Ishikawa (cell line): ENCODE measurements at regions not wholly inside any gene's neighbourhood (a gene's known extent, or its start where the extent isn't known, plus 50 kb on each side); places are given as distances from the start of the nearest gene placed in this dataset.

Experiments
- CEBPB ChIP-seq: IDR thresholded peaks from 2 replicates; pipeline ENCODE4 v1.6.1; 2012
- CREB1 ChIP-seq: IDR thresholded peaks from 2 replicates; pipeline ENCODE4 v1.6.1; 2012; ENCODE audit warnings: low read depth
- EGR1 ChIP-seq: IDR thresholded peaks from 2 replicates; pipeline ENCODE4 v1.6.1; 2012
- EP300 ChIP-seq: IDR thresholded peaks from 2 replicates; pipeline ENCODE4 v1.6.1; 2012; ENCODE audit warnings: borderline replicate concordance
- FOXM1 ChIP-seq: IDR thresholded peaks from 2 replicates; pipeline ENCODE4 v1.6.1; 2012; ENCODE audit warnings: low read depth, borderline replicate concordance
- NFIC ChIP-seq: IDR thresholded peaks from 2 replicates; pipeline ENCODE4 v1.6.1; 2012
- RAD21 ChIP-seq: IDR thresholded peaks from 2 replicates; pipeline ENCODE4 v1.6.1; 2012; ENCODE audit warnings: low read depth
- TAF1 ChIP-seq: IDR thresholded peaks from 2 replicates; pipeline ENCODE4 v1.6.1; 2012; ENCODE audit warnings: low read depth, mild to moderate bottlenecking
- TCF12 ChIP-seq: IDR thresholded peaks from 2 replicates; pipeline ENCODE4 v1.6.1; 2012; ENCODE audit warnings: low read depth
- TEAD4 ChIP-seq: IDR thresholded peaks from 2 replicates; pipeline ENCODE4 v1.6.1; 2012
- YY1 ChIP-seq: IDR thresholded peaks from 2 replicates; pipeline ENCODE4 v1.6.1; 2012; ENCODE audit warnings: low read depth
- ZBTB7A ChIP-seq: IDR thresholded peaks from 2 replicates; pipeline ENCODE4 v1.6.1; 2012; ENCODE audit warnings: low read depth
- TF ChIP-seq, protein P1 (sequence below): IDR thresholded peaks from 2 replicates; pipeline ENCODE4 v1.6.1; 2012
- TF ChIP-seq, protein P2 (sequence below): IDR thresholded peaks from 2 replicates; pipeline ENCODE4 v1.6.1; 2012; ENCODE audit warnings: low read depth, mild to moderate bottlenecking
- TF ChIP-seq, protein P3 (sequence below): IDR thresholded peaks from 2 replicates; pipeline ENCODE4 v1.6.1; 2012

DNA sequence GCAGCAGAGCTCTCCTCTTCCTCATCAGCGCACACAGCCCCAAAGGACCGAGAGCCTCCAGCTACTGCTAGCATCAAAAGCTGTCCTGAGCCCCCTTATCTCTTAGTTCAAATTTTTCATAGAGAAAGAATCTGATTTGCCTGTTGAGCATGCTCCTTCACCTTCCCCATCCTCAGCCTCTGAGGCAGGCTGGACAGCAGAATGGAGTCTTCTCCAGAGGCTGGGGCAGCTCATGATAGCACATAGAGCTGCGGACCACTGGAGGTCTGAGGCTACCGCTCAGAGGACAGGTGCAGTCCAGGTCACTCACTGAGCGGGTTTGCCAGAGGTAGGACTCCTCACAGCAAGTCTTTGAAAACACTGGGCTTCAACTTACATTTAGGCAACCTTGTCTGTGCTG lies 72.8 kb upstream of the GRB10 start:
- TF ChIP-seq CREB1: no peak
- TF ChIP-seq YY1: no peak
- no peak for TF ChIP-seq NFIC
- TF ChIP-seq TCF12: no peak
- TF ChIP-seq ZBTB7A: no peak
- TF ChIP-seq TAF1: no peak
- no peak for TF ChIP-seq TEAD4
- no peak for TF ChIP-seq FOXM1
- TF ChIP-seq CEBPB: no peak

DNA sequence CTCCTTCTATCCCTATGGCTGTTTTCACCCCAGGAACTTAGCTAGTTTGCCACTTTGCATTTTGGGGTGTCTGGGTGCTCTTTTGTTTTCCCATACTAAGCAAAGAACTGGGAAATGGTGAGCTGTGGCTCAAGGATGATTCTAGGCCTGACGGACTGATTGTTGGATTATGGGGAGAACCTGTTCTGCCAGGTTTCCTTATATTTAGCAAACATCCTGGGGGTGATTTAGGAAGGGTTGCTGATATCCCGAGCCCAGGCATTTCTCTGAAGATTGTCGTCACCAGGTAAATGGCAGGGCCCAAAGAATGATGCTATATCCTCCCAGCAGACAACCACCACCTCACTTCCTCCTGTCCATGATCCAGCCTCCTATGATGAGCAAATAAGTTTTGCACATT lies 72.1 kb upstream of the GRB10 start:
- TF ChIP-seq TEAD4 (no peak), TAF1 (no peak), CREB1 (no peak), RAD21 (no peak), EGR1 (no peak), YY1 (no peak), ZBTB7A (no peak), NFIC (no peak), FOXM1 (no peak), CEBPB (no peak), EP300 (no peak), TCF12 (no peak)
- TF ChIP-seq, protein P1, sequence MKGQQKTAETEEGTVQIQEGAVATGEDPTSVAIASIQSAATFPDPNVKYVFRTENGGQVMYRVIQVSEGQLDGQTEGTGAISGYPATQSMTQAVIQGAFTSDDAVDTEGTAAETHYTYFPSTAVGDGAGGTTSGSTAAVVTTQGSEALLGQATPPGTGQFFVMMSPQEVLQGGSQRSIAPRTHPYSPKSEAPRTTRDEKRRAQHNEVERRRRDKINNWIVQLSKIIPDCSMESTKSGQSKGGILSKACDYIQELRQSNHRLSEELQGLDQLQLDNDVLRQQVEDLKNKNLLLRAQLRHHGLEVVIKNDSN: no peak
- TF ChIP-seq, protein P2, sequence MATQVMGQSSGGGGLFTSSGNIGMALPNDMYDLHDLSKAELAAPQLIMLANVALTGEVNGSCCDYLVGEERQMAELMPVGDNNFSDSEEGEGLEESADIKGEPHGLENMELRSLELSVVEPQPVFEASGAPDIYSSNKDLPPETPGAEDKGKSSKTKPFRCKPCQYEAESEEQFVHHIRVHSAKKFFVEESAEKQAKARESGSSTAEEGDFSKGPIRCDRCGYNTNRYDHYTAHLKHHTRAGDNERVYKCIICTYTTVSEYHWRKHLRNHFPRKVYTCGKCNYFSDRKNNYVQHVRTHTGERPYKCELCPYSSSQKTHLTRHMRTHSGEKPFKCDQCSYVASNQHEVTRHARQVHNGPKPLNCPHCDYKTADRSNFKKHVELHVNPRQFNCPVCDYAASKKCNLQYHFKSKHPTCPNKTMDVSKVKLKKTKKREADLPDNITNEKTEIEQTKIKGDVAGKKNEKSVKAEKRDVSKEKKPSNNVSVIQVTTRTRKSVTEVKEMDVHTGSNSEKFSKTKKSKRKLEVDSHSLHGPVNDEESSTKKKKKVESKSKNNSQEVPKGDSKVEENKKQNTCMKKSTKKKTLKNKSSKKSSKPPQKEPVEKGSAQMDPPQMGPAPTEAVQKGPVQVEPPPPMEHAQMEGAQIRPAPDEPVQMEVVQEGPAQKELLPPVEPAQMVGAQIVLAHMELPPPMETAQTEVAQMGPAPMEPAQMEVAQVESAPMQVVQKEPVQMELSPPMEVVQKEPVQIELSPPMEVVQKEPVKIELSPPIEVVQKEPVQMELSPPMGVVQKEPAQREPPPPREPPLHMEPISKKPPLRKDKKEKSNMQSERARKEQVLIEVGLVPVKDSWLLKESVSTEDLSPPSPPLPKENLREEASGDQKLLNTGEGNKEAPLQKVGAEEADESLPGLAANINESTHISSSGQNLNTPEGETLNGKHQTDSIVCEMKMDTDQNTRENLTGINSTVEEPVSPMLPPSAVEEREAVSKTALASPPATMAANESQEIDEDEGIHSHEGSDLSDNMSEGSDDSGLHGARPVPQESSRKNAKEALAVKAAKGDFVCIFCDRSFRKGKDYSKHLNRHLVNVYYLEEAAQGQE: no peak
- TF ChIP-seq, protein P3, sequence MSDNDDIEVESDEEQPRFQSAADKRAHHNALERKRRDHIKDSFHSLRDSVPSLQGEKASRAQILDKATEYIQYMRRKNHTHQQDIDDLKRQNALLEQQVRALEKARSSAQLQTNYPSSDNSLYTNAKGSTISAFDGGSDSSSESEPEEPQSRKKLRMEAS: no peak

DNA sequence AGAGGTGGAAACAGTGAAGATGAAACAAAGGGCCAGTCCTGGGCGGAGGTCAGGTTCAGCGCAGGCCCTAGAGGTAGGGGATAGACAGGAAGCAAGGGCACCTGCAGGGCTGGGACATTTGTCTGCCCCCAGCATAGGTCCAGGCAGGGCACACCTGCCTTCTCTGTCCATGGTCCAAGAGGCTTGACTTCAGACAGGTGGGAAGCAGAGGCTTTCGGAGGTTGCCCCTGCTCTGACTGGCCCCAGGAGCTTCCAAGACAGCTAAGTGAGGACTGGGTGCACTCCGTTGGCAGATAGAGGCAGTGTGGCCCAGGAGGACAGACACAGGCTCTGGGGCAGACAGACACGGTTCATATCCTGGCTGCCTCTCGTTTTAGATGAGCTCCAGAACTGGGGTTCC lies 71.6 kb upstream of the GRB10 start:
- TF ChIP-seq TCF12: no peak
- no peak for TF ChIP-seq YY1

DNA sequence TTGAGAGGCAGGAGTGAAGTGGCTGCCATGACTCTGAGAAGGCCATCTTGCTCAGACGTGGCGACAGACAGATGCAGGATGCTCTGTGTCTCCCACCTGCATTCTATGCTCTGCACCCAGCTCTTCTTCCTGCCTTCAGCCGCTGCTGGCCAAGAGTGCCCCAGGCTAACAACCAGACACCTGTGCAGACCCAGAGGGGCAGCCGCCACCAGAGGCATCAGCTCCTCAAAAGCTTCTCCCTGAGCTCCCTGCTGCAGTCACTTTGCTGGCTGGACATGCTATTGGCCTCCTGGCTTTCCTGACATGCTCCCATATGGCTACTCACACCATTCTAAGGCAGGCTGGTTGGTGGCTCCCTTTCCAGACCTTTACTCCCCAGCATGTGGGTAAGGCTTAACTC lies 70.6 kb upstream of the GRB10 start:
- TF ChIP-seq YY1: no peak
- TF ChIP-seq, protein P1: no peak
- no peak for TF ChIP-seq RAD21
- no peak for TF ChIP-seq NFIC
- no peak for TF ChIP-seq TEAD4
- no peak for TF ChIP-seq ZBTB7A
- no peak for TF ChIP-seq TAF1
- TF ChIP-seq CREB1: no peak
- TF ChIP-seq, protein P3: no peak
- no peak for TF ChIP-seq EP300

DNA sequence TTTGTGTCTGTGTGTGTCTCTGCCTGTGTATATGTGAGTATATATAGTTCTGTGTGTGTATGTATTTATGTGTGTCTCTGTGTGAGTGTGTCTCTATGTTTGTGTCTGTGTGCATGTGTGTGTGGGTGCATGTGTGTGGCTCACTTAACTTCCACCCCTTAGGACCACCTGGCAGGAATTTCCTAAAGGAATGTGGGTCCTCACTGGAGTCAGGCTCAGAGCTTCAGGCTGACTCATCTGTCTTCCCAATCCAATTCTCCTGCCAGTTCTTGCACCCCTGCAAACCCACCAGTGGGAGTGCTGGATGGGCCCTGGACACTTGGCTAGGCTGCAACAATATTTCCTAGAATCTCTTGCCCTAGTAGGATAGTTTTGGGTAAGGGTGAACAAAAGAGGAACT lies 70.2 kb upstream of the GRB10 start:
- TF ChIP-seq RAD21 (no peak), EP300 (no peak), FOXM1 (no peak), TAF1 (no peak), YY1 (no peak), TCF12 (no peak), TEAD4 (no peak), NFIC (no peak), EGR1 (no peak), CEBPB (no peak), ZBTB7A (no peak), CREB1 (no peak)
- TF ChIP-seq, protein P1: no peak
- TF ChIP-seq, protein P2: no peak
- TF ChIP-seq, protein P3: no peak

DNA sequence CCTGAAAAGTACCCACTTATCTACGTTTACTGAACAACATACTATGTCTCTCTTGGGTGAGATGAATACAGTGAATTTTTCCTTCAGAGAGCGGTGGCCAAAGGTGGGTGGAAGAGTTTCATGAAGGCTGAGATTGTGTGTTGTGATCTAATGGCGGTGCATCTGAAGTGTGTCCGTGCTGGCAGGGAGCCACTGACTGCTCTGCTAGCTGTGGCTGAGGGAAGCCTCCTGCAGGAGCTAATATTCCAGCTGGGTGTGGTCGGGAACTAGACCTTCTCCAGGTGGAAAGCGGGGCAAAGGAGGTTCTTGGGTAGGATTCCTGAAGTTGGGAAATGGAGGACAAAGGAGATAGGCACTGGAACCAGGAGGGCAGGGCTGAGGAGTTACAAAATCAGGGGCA lies 69.2 kb upstream of the GRB10 start:
- TF ChIP-seq YY1: no peak
- TF ChIP-seq EP300: no peak
- TF ChIP-seq NFIC: no peak
- TF ChIP-seq TAF1: no peak
- TF ChIP-seq TEAD4: no peak
- no peak for TF ChIP-seq CEBPB
- TF ChIP-seq RAD21: no peak
- TF ChIP-seq, protein P1: no peak
- TF ChIP-seq, protein P2: no peak
